ENCODE measurements at regions not wholly inside any gene's neighbourhood (a gene's known extent, or its start where the extent isn't known, plus 50 kb on each side); places are given as distances from the start of the nearest gene placed in this dataset.
A peak's percentile ranks its signal among the peaks of the same experiment; 100 is the strongest.
"Not testable (repeated sequence)": the region's sequence is repeated elsewhere in the genome, so short reads cannot be mapped to it uniquely, and the experiment has no call there.

DNA sequence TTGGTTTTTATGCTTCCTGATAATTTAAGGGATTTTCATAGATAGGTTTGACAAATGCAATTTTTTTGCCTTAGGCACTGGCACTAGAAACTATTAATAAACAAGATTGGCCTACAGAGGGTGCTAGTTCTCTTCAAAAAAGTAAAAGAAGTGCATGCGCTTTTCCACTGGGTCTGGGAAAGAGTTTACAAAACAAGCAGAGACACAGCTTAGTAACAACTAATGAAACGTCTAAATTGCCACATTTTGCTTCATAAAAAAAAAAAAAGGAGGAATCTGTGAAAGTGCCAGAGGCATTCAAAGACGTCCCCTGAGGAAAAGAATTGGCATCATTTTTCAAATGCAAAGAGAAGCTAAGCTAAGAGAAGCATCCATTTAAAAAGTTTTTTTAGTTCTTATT is 58.3 kb upstream of the EEA1 start:
- peak; percentile 64 to 73 for DNase-seq

DNA sequence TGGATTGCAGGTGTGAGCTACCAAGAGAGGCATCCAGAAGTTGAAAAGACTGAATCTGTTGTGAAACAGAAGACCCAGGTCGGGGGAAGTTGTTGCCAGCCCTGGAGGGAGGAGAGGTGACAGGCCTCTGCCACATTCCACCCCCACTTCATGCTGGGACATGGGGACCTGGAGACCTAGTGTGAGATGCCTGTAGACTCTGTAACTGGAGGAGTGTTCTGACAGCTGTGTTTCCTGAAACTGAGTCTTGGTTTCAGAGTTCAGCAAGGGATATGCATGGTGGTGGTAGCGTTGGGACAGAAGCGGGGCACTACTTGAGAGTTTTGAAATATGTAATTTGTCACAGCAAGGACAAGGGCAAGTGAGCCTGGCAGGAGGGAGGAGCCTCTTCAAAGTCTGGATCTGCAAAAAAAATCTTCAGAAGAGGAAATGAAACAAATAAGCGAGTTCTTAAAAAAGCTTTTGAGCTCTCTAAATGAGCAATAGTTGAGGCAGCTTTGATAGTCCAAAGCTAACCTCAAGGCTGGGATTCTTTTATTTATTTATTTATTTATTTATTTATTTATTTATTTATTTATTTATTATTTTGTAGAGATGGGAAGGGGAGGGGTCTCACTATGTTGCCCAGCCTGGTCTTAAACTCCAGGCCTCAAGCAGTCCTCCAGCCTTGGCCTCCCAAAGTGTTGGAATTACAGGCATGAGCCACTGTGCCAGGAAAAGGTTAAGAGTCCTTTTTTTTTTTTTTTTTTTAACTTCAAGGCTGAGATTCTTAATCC is 58.9 kb upstream of the EEA1 start:
- no peak for DNase-seq

DNA sequence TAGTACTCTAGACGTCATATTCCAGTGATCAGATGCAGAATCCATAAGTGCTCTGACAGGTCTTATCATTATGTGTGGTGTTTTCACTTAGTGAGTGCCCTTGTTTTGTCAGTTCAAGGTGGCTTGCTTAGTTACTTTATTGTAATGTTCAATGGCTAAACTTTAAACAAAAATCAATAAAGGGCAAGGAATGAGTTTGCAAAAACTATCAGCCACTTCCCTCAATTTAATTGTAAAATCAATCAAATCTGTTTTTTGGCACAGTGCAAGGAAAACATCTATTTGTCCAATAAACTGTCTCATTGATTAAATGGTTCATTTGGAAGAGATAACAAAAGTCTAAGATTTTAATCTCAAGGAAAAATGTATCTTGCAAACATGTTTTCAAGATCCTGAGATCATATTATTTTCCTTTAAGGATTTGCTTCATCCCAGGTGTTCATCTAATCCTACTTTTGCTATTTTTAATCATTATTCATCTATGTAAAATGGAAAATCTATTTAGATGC is 59.6 kb upstream of the EEA1 start:
- DNase-seq, result no peak

DNA sequence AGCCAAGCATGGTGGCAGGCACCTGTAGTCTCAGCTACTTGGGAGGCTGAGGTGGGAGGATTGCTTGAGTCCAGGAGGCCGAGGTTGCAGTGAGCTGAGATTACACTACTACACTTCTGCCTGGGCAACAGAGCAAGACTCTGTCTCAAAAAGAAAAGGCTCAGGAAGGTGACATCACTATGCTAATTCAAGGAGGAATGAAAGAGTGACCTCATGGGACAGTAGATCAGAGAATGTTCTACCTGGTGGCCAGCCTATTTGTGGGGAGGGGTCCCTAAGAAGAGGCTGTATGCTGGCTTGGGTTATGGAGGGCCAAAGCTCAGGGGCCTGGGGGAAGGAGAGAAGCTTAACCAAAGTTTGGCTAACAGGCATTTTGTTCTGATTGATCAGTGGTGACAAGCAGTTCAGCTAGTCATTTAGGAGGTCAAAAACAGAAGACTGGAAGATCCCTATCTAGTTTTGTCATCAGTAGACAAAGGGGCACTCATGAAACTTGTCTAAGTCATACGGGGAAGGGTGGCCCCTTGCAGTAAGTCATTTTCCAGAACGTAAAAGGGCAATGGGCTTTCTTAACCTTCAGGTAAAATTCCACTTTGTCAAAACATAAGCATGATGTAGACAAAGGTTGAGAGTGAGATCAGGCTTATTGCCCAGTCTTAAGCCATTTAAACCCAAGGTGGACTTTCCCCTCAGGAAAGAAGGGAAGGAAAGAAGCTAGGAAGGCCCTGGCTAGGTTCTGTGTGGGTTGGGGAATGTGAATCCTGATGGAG is 60.8 kb upstream of the EEA1 start:
- DNase-seq, result no peak

DNA sequence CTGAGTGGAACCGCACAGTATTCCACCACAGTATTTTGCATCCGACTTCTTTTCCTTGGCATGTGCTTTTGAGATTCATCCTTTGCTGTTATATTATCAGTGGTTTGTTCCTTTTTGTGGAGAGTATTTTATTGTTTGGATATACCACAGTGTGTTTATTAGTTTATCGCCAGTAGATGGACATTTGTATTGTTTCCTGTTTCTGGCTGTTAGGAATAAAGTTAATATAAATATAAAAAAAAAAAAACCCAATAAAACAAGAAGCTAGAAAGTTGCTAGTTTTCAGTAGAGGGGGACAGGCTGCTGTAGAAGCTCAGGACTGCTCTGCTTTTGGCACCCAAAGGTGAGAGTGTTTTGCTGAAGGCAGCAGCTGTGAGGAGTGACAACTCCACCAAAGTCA is 62.0 kb upstream of the EEA1 start:
- DNase-seq, result no peak

DNA sequence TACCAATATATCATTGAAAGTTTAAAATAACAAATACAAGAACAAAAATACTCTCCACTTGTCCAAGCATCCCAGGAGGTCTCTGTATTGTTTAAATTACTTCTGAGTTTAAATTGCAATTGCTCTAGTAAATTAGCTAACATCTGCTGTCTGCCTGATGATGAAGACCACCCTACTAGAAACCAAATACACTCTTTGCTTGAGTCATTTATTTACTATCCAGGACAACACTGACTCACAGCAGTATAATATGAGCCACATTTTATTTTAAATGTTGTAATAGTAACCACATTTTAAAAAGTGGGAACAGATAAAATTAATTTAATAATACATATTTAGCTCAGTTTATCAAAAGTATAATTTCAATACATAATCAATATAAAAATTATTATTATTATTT is 62.9 kb upstream of the EEA1 start:
- no peak for DNase-seq

DNA sequence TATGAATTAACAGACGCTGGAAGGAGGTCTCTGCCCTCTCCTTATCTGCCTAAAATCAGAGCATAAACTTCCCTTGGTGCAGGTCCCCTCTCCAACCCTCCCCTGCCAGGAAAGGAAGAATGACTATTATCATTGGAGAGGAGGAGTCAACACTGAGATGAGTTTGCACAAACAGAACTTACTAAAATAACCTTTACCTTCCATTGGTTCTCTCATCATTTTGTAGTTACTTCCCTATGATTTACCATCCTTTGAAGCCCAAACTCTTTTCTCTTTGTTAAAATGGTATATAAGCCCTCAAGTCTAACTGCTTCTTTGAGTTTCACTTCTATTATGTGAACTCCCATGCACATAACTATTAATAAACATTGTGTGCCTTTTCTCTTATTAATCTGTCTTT is 64.2 kb upstream of the EEA1 start:
- DNase-seq, result no peak

DNA sequence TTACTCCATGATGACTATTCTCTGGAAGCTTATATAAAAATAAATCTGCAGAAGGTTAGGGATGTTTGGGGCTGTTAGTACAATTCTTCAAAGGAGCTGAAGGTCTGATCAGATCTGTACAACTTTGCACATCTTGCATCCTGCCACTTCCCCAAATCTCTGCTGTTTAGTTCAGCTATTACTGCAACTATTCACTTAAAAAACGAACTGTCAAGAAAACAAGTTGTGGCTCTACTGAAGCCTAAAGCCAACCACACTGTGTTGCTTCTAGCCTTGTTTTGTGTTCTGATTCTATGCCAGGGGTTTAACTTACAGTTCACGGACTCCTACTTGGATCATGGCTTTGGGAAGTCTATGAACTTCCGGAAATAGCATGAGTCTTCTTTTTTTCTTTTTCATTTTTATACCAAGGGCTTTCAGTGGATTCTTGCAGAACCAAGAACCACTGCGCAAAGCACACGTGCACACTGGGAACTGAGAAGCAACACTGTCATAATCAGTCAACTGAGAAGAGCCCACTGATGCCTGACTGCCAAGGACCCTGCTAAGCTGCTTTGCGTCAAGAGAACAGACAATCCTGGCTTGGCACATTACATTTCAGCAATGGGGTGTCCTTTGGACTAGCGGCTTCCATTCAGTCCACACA is 66.3 kb upstream of the EEA1 start:
- no peak for DNase-seq

DNA sequence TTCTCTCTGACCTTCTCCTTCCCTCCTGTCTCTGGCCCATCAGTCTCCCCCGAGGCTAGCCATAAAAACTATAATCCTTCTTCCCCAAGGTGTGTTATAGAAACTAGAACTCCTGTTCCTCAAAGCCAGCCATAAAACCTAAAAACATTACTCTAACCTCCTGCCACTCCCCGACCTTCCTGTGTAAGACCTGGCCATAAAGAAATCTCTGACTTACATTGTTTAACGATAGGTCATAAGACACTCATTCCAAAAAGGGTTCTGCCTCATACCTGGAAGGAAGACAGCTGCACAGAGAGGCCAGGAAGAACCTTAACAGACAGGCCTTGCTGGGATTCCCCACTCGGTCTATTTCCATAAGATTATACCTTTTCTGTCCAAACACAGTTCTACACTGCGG is 70.9 kb upstream of the EEA1 start:
- no peak for DNase-seq

DNA sequence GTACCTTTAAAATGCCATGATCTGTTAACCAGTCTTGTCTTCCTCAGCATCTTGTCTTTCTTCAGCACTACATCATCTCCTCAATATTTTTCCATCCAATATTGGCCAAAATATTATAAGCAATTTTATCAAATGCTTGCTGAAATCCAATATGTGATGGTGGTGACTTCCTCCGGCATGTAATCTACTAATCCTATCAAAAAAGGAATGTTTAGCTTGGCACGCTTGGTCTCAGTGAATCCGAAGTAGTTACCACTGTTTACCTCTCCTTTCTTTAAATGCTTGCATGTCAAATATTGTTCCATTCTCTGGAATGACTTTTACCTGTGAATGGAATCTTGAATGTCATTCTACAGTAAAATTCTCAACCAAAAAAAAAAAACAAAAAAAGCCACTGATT is 72.3 kb upstream of the EEA1 start:
- DNase-seq, result no peak

DNA sequence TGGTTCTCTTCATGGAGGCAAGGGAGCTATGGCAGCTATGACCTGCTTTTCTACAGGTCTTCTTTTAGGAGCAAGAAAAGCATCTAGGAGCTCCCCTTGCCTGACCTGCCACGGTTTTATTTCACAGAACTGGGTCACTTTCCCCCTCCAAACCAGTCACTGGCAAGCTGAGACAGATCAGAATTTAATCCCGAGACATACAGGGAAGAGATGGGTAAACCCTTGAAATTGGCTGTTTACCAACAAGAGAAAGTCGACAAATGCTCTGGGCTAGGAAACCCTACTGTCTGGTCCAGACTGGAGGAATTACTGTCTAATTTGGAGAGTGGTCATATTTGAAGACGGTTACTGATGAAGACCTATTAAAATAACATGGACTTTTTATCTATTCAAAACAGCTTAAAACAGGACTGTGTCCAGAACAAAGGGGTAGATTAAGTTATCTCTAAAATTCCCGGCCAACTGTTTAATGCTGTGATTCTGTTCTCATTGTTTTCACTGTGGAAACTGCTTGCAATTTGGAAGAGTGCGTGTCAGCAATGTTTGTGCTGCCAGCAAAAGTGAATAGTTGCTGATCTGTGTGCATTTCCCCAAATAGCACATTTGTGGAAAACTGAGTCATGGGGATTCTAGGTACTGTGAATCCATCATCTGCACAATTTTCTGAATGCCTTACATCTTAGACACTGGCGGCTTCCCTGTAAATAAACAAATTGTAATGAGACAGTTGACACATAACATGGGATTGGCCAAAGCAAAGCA is 73.4 kb upstream of the EEA1 start:
- peak in 1 of 2 donors; percentile 72 for DNase-seq

DNA sequence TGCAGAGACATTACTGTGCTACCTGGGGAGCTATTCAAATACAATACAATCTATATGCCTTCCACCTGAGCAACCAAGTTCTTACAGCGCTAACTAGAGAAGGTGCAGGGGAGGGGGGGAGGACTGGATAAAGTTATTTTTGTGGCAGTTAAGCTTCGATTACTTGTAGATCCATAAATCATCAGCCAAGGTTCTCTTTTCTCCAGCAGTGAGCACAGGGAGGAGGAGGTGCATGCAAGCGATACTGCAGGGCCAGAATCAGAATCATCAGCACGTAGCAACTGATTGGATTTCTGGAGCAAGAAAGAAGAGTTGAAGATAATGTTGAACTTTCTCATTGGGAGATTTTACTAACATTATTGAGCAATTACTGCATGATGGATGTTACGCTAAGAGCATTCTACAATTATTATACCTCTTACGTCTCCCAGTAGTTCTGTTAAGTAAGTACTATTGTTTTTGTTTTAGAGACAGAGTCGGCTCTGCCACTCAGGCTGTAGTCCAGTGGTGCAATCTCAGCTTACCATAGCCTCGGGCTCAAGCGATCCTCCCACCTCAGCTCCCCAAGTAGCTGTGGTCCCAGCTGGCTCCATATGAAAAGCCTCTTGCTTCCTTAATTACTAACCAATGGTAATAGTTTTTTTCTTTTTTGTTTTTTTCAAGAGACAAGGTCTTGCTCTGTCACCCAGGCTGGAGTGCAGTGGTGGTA is 74.6 kb upstream of the EEA1 start:
- no peak for DNase-seq

DNA sequence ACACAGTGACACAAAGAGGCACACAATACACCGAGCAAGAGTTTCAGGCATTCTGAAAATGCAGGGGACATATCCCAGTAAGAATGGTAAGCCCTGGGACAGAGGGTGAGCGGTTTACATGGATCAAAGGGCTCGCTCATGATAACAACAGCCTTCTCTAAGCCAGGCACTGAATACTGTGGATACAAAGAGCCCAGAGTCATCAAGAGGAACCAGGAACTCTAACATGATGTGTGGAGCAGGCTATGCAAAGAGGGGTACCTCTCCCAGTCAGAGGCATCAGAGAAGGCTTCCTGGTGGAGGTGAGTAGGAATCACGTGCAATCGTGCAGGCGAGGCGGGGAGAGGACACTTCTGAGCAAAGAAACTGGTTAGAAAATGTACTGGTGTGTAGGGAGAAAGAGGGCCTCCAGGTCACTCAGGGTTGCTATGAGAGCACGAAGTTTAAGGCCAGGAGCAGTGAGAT is 76.9 kb upstream of the EEA1 start:
- no peak for DNase-seq

DNA sequence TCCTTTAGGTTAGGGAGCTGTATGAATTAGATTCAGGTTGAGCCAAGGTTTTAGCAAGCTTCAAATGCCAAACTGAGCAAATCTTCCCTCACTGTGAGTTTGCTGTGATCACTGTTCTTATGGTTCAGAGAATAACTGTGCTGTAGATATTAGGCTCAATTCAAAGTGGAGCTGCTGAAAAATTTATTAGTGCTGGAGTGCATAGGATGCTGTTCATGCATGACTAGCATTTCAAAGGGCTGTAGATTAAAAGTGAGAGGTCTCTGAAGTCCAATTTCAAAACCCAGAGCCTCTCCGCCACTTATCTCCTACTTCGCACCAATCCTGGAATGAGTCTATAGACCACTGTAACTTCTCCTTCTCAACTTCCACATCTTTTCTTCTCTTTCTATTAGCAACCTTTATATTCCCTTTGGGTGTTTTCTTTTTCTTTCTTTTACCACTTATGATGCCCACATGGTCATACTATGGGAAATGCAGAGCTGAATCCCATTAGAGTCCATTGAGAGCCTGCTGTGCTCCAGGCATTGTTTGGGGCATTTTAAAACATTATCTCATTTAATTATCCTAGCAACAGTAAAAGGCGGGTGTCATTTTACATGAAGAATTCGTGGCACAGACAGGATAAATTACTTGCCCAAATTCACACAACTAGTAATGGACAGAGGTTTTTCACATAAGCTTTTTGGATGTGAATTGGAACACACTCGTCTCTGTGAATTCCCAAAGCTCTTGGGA is 77.5 kb upstream of the EEA1 start:
- no peak for DNase-seq

DNA sequence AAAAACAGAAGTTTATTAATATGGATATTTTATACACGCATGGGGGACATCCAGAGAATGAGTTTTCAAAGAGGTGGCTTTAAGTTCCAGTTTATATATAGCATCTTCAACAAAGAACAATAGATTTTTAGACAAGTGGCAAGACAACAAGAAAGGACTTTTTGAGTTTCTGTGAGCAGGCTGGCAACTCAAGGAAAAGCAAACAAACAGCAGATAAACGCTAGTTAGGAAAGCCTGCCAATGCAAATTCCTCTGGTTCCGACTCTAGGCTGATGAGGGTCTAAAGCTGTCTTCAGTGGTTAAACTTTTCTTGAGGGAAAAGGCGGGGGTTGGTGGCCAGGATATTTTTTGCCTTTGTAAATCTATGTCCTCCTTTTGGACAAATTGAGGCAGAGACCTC is 78.4 kb upstream of the EEA1 start:
- DNase-seq, result no peak

DNA sequence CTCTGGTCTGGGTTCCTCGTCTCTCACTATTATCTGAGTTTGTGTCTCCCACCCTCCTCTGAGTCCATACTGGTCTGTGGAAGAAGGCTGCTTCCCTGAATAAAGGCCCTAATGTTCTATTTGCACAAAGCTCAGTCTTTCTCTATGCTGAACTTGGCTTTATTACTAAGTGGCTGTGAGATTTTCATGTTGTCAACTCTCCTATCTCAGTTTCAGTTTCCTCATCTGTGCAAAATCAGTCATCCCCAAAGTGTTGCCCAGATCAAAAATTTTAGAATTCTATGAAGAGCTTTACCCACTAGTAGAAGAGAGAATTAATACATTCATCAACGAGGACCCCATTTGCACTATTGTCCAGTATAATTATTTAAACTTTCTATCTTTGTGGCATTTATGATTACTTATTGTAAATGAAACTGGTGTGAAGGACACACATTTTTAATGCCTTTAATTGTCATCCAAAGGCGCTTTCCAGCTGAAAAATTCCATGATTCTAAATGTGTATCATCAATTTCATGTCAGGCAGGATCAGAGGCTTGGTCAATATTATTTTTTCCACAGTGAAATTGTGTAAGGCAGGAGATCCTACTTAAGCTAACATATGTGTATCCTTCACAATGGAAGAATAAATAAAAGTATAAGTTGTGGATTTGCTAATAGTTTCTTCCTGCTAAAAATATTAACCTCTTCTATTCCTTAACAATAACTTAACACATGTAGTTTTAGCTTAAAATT is 79.1 kb upstream of the EEA1 start:
- no peak for DNase-seq

DNA sequence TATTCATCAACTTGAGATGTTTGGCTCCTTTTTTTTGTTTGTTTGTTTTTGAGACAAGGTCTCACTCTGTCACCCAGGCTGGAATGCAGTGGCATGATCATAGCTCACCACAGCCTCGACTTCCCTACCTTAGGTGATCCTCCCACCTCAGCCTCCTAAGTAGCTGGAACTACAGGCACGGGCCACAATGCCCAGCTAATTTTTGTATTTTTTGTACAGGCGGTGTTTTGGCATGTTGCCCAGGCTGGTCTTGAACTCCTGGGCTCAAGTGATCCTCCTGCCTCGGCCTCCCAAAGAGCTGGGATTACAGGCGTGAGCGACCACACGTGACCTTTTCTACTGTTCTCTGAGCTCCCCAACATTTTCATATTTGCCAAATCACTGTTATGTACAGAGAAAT is 79.8 kb upstream of the EEA1 start:
- DNase-seq, result not testable (repeated sequence)

DNA sequence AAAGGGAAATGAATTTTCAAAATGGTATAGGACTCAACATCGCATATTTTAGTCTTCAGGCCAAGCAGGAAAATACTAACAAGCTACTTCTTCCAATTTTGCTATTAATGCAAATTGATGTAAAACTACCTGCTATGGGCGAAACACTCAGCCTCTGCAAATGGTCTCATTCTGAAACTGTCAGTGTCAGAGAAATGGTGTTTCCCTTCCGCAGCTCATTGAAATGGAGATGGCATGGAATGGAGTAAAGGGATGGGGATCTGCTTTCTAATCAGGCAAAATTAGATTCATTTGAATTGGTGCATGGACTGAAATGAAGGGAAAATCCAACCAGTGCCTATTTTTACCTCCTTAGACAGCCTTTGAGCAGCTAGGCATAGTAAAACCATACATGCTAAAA is 80.4 kb upstream of the EEA1 start:
- DNase-seq, result no peak

DNA sequence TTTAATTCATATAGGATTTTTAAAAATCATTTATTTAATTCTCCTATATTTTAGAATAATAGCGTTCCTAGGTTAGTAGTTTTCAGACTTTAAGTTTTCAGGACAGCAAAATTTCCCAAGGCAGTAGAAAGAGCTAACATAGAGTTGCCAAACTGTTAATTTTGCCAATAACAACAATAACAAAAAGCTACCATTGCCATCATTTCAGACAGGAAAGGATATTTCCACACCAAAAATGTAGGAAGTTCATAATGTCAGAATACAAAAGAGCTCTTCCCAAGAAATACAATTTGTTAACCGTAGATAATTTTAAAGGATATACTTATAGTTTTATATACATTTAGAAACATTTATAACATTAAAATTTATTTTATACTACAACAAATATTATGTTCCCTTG is 81.4 kb upstream of the EEA1 start:
- DNase-seq, result no peak

DNA sequence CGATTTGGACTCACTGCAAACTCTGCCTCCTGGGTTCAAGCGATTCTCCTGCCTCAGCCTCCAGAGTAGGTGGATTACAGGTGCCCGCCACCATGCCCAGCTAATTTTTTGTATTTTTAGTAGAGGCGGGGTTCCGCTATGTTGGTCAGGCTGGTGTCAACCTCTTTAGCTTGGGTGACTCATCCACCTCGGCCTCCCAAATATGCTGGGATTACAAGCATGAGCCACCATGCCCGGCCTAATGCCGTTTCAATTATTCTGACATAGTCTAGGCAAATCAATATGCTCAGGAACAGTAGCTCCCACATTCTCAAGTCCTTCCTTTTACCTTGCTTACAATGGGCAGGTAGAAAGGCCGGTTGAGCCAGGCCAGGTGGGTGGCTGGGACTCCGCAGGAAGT is 82.0 kb upstream of the EEA1 start:
- no peak for DNase-seq

Data from right lung (tissue), 2 donors.